Right lobe of liver (tissue), 4 donors: ENCODE measurements at regions not wholly inside any gene's neighbourhood (a gene's known extent, or its start where the extent isn't known, plus 50 kb on each side); places are given as distances from the start of the nearest gene placed in this dataset.

Experiments
- POLR2A ChIP-seq: fragments of 450-650 bp; IDR thresholded peaks from one replicate; pipeline ENCODE4 v1.6.1; 2017; ENCODE audit warnings: antibody characterized with exemption, mild to moderate bottlenecking
- TF ChIP-seq, protein P1 (sequence below), 4 donors: fragments of 200-600 bp in 3 of 4; fragments of 450-650 bp in 1 of 4; IDR thresholded peaks; one replicate each; pipeline versions ENCODE4 v1.5.1 to v1.8.0; 2016 to 2022; ENCODE audit warnings: antibody characterized with exemption in 4 of 4, mild to moderate bottlenecking in 2 of 4
- donor health status: DM: no; HTN: no; CAD: no.
- donor health status: DM: no; HTN: no; CAD: no.
- donor health status: DM: no; HTN: yes; CAD: no.

DNA sequence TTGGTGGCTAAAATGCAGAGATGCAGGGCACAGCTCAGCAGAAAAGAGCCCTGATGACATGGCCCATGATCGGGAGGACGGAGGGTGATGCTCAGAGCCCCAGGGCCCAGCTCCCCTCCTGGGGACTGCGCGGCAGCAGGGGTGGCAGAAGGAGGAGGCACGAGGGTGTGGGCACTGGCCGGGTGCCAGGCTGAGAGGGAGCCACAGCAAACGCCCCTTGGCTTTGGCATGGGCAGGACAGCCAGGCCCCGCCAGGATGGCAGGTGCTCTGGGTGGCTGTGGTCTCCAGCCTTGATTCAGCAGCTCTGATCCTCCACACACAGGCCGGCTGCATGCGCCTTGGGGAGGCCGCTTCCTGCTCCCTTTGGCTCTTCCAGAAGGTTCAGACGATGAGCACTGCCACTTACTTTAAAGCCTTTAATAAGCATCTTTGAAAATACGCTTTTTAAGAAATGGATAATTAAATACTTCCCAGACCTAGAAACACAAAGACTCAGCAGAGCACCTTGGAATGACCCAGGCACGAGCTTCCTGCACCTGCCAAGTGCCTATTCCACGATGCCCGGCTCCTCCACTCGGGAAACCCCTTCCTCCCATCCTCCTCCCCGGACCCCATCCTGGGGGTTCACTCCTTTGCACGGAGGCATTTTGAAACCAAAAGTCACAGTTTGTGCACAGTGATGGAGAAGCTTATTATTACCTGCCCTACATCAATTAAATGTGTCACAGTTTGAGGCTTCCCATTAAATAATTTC lies 78.5 kb upstream of the SNTG2 start:
- TF ChIP-seq POLR2A = no peak
- TF ChIP-seq, protein P1, sequence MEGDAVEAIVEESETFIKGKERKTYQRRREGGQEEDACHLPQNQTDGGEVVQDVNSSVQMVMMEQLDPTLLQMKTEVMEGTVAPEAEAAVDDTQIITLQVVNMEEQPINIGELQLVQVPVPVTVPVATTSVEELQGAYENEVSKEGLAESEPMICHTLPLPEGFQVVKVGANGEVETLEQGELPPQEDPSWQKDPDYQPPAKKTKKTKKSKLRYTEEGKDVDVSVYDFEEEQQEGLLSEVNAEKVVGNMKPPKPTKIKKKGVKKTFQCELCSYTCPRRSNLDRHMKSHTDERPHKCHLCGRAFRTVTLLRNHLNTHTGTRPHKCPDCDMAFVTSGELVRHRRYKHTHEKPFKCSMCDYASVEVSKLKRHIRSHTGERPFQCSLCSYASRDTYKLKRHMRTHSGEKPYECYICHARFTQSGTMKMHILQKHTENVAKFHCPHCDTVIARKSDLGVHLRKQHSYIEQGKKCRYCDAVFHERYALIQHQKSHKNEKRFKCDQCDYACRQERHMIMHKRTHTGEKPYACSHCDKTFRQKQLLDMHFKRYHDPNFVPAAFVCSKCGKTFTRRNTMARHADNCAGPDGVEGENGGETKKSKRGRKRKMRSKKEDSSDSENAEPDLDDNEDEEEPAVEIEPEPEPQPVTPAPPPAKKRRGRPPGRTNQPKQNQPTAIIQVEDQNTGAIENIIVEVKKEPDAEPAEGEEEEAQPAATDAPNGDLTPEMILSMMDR (IDR thresholded peaks at IDR 0.05) = no peak
